CD4-positive, alpha-beta T cell treated with Interleukin-6 for 4 hours (primary cell): ENCODE measurements at regions not wholly inside any gene's neighbourhood (a gene's known extent, or its start where the extent isn't known, plus 50 kb on each side); places are given as distances from the start of the nearest gene placed in this dataset.
"Not testable (repeated sequence)": the region's sequence is repeated elsewhere in the genome, so short reads cannot be mapped to it uniquely, and the experiment has no call there.

Experiments used
- DNase-seq: peaks from one replicate; pipeline ENCODE4 v3.0.0-alpha.2; 2020; ENCODE audit warnings: mixed read lengths

DNA sequence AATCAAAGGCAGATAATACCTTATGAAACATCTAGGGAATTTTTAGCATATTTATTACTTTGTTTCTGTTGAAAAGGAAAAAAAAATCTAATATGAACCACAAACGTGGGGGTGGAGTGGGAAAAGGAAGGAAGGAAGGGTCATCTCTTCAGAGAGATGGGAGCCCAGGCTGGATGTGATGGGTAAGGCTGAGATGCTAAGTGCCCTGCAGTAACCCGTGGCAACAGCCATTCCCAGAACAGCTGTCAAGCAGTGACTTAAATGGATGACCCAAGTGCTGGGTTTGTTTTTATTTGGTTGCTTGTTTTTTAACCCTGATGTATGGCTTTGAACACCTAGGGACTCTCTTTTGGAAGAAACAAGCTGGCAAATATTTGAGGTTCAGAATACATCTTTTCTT lies 50.7 kb upstream of the KLF7 start:
- no peak for DNase-seq

GRCh38 chr2:207217442-207217841 lies 51.7 kb upstream of the KLF7 start:
- DNase-seq = no peak

- DNase-seq = no peak
Measured at GRCh38 chr2:207219081-207219630, 53.4 kb upstream of the KLF7 start.

DNA sequence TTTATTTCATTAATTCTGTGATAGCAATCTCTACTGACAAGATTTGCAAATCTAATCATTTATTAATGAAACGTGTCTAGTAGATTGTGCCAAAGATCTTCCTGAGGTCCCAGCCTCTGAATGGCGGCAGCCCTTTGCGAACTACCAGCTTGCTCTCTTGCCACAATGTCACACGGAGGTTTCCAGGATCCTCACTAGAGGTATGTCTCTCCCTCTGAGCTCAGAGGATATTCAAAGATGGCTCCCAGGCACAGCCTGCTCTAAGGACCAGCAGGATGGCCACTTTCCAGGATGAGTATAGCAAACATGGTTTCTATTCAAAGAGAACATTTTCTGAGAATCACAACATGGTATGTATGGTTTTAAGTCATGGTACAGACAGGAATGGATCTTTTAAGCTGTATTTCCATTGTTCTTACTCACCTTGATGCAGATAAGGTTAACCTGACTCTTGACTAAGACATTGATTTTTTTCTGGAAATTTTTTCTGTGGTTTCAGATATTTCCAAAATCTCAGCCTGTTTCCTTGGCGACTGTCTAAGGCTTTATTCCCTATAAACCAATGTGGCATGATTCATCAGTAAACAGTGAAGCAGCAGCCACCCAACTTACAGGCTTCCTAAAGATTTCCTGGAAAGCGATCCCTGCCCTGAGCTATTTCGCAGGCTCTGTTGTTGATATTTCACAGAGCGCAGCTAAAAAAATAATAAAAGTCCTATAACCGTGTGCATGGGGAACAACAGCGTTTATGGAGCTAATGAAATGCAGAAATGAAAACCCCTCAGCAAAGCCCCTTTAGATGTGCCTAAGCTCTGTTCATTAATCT lies 54.1 kb upstream of the KLF7 start:
- no peak for DNase-seq

DNA sequence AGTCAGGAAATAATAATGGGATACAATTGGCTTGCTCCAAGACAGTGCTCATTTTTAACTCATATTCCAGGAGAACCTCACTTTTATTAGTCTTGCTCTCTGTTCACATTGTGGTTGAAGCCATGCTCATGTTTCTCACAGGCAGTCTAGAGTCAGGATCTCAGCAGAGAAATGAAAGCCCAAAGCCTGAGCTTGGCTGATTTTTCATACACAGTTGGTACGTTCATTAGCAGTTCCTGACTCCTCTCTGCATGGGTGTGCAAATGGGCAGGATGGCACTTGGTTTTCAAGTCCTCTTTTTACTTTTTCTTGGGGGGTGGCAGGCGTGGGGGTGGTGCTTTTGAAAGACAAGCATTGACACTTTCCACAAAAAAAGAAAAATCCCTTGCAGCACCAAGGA lies 56.0 kb upstream of the KLF7 start:
- DNase-seq = no peak

- DNase-seq = no peak
Measured at GRCh38 chr2:207223051-207223450, 57.3 kb upstream of the KLF7 start.

GRCh38 chr2:207224381-207224780 lies 58.6 kb upstream of the KLF7 start:
- DNase-seq = no peak

DNA sequence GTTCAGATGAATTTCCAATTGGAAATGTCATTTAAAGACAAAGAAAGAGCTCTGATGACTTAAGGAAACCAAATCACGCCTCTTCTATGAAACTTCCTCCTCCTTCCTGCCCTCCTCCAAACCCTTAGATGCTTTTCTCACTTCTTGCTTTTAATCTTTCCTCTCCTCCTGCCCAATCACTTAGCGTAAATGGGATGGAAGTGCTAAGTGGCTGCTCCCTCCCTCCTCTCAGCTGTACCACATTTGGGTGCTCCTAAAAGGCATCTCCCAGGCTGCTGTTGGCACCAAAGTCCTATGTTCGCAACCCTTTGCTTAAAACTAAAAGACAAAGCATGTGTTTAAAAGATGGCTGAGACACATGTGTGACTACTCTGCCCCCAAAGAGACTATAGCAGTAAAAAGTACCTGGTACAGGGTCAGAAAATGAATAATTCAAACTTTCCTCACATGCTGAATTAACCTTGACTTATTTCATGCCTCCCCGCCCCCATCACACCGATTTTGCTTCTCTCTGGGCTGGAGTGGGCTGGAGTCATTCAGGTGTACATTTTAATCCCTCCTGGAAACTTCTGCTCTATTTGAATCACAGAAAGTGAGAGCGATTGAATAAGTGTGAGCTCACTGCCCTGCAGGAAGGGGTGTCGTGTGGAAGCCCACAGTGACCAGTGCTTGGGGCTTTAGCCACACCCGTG lies 59.2 kb upstream of the KLF7 start:
- DNase-seq = no peak

GRCh38 chr2:207225773-207226172 lies 60.0 kb upstream of the KLF7 start:
- no peak for DNase-seq

DNA sequence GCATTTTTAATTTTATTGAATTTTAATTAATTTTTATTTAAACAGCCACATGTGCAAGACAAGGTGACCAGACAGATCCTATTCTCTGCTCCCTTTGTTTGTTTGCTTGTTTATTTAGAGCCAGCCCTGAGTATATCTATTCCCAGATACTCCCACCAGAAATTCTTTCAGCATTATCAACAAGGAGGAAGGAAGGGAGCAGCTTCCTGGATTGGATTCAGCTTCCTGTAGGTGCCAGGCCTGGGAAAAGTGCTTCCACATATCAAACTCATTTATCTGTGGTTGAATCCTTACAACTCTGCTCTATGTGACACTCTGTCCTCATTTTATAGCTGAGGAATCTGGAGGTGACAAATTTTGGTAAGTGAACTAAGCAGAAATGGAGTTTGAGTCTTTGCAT lies 60.5 kb upstream of the KLF7 start:
- no peak for DNase-seq

GRCh38 chr2:207226671-207227061 lies 60.9 kb upstream of the KLF7 start:
- no peak for DNase-seq

GRCh38 chr2:207227062-207227748 lies 61.5 kb upstream of the KLF7 start:
- DNase-seq = no peak

GRCh38 chr2:207227749-207228145 lies 62.0 kb upstream of the KLF7 start:
- no peak for DNase-seq

- DNase-seq = no peak
Measured at GRCh38 chr2:207228402-207228801, 62.7 kb upstream of the KLF7 start.

DNA sequence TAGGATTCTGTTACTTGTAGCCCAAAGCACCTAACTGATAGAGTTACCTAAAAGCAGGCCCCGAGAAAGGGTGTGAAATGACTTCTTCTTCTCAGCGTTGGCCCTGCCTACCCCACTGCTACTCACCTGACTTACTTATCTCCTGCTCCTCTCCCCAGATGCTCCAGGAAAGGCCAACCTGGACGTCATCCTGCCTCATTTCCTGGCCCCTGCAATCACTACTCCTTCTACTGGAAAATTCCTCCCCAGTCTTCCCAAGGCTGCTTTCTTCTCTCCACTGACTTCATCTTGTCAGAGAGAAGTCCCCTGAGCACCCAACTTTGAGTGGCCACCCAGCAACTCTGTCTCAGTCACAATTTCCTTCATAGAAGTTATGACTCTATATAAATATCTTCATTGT lies 63.4 kb upstream of the KLF7 start:
- DNase-seq = no peak

DNA sequence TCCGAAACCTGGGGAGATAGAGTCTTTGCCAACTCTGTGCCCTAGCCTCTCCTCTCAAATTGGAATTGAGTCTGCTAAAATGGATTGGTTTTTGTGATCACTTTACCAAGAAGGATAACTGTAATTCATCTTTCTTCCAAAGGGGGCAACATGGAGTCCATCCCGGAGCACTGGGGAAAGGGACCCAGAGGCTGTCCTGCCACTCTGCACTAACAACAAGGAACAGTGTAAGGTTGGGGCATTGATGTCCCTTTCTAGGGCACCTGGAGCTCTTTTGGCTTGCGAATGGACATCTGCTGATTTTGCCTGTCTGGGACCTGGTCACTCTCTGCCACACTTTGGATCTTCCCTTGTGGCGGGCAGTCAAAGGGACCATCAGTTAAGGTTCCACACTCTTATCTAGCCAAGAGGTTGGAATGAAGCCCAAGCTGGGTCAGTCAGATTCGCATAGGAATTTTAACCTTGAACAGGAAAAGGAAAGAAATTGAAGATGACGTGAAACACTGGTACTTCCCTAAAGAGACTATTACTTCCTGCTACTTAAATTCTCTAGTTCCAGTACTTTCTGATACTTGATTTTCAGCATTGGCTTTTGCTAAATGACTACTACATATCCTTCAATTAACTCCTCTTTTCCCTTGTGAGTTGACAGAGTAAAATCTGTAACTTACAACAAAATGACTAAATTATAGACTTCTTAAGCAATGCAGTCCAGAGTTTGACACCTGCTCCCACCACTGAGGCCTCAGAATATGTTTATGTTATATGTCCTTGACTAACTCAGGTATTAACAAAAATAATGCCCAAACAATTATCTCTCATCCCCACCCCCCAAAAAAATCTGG lies 64.7 kb upstream of the KLF7 start:
- no peak for DNase-seq

- no peak for DNase-seq
Measured at GRCh38 chr2:207231106-207231865, 65.5 kb upstream of the KLF7 start.

DNA sequence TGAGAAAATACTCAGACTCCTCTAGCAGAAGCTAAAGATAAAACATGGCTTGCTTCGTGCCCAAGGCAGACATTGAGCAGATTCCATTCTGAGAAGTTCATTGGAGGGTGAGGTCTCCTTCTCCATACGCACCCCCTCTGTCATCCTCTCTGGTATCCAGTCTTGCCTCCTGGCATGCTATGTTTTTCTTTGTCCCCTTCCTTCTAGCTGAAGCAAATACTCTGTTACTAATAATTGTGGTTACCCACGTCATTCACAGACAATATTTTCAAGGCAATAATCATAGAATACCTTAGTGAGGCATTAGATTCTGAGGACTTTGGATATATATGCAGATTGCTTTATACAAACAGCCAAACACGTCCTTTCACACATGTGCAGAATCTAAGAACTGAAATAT lies 66.2 kb upstream of the KLF7 start:
- DNase-seq = no peak

DNA sequence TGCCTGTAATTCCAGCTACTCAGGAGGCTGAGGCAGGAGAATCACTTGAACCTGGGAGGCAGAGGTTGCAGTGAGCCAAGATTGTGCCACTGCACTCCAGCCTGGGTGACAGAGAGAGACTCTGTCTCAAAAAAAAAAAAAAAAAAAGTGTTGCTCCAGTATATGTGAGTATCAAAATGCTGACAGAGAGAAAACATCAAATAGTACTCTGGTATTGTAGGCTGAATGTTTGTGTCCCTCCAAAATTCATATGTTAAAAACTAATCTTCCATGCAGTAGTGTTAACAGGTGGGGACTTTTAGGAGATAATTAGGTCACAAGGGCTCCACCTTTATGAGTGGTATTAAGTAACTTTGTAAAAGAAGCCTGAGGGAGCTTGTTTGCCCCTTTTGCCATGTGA lies 67.4 kb upstream of the KLF7 start:
- not testable (repeated sequence) for DNase-seq

DNA sequence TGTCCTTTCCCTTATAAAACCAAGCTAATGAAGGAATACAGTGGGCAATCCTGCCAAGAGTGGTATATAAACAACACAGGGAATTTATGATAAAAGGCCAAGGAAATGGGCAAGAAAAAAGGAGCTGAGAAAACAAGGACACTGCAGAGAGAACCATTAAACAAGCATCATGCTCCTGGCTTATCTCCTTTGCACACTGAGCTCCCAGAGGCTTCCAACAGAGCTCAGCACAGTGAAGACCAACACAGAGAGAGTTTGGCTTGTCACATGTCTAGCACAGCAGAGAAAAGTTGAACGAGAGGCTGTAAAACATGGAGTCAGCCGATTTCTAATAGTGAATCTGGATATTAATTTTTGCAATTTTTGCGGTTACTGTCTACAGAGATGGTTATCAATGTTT lies 68.0 kb upstream of the KLF7 start:
- no peak for DNase-seq

GRCh38 chr2:207235621-207236020 lies 69.9 kb upstream of the KLF7 start:
- no peak for DNase-seq
